ENCODE measurements at regions not wholly inside any gene's neighbourhood (a gene's known extent, or its start where the extent isn't known, plus 50 kb on each side); places are given as distances from the start of the nearest gene placed in this dataset.

- 45 to 54% (median 50%) methylated on average over 2 of the region's 2 CpGs for WGBS, 4 donors
- peak in 1 of 4 donors; percentile 39 for ATAC-seq
- peaks cover 0 to 15% (median 0%) of the 10 kb centered on the region in 12 donors for H3K4me1 ChIP-seq
- intact Hi-C loops (cut with DNase I): no loop called here
- no peak overlapping the region for H3K4me3 ChIP-seq
- peaks cover 0 to 5% (median 0%) of the 10 kb centered on the region in 12 donors for H3K9me3 ChIP-seq
- DNase-seq: no peak
- peaks cover 0 to 16% (median 0%) of the 10 kb centered on the region in 9 donors for H3K27me3 ChIP-seq
- peak overlapping the region in 1 of 12 donors; percentile 63 for H3K27ac ChIP-seq
- H3K36me3 ChIP-seq: no peaks in the 10 kb centered on the region
- no peak for TF ChIP-seq POLR2A (IDR thresholded peaks at IDR 0.05)
- TF ChIP-seq CTCF (IDR thresholded peaks at IDR 0.05): no peak
Measured at GRCh38 chr10:92790440-92790839, 57.9 kb upstream of the EXOC6 start.

GRCh38 chr10:92792661-92793060, 55.7 kb upstream of the EXOC6 start:
- TF ChIP-seq CTCF (IDR thresholded peaks at IDR 0.05) (no peak), POLR2A (IDR thresholded peaks at IDR 0.05) (no peak)
- Histone ChIP-seq H3K4me1 (peaks cover 0 to 15% (median 0%) of the 10 kb centered on the region in 12 donors), H3K27me3 (peaks cover 0 to 14% (median 0%) of the 10 kb centered on the region in 9 donors), H3K4me3 (no peak overlapping the region), H3K36me3 (no peaks in the 10 kb centered on the region), H3K27ac (no peak overlapping the region), H3K9me3 (peaks cover 0 to 6% (median 0%) of the 10 kb centered on the region in 12 donors)
- ATAC-seq (no peak), DNase-seq (no peak)
- intact Hi-C loops (cut with DNase I): no loop called here
- WGBS, 4 donors: 90 to 96% (median 94%) methylated on average over 1 of the region's 1 CpG
